Activated naive CD8-positive, alpha-beta T cell treated with anti-CD3 and anti-CD28 coated beads for 36 hours (primary cell): ENCODE measurements at regions not wholly inside any gene's neighbourhood (a gene's known extent, or its start where the extent isn't known, plus 50 kb on each side); places are given as distances from the start of the nearest gene placed in this dataset.

ENCODE experiments used
- DNase-seq: peaks from one replicate; pipeline ENCODE4 v3.0.0; 2021
- H3K27ac Mint-ChIP-seq: one replicate; pipeline ENCODE4 v1.8.0; 2022; ENCODE audit warnings: mild to moderate bottlenecking, moderate library complexity, mixed read lengths
- H3K27me3 Mint-ChIP-seq: one replicate; pipeline ENCODE4 v1.8.0; 2022; ENCODE audit warnings: mild to moderate bottlenecking, mixed read lengths
- H3K36me3 Mint-ChIP-seq: one replicate; pipeline ENCODE4 v1.8.0; 2021; ENCODE audit warnings: mild to moderate bottlenecking, mixed read lengths
- H3K4me1 Mint-ChIP-seq: one replicate; pipeline ENCODE4 v1.8.0; 2021; ENCODE audit warnings: mixed read lengths
- H3K4me3 Mint-ChIP-seq: one replicate; pipeline ENCODE4 v1.8.0; 2022; ENCODE audit warnings: mild to moderate bottlenecking, moderate library complexity, mixed read lengths
- H3K9me3 Mint-ChIP-seq: one replicate; pipeline ENCODE4 v1.8.0; 2022; ENCODE audit warnings: mixed read lengths

- no peaks in the 10 kb centered on the region for H3K9me3 Mint-ChIP-seq
- peaks cover 1% of the 10 kb centered on the region for H3K36me3 Mint-ChIP-seq
- no peaks in the 10 kb centered on the region for H3K4me1 Mint-ChIP-seq
- H3K27me3 Mint-ChIP-seq = no peaks in the 10 kb centered on the region
- DNase-seq = no peak
- no peak overlapping the region for H3K27ac Mint-ChIP-seq
- no peak overlapping the region for H3K4me3 Mint-ChIP-seq
These were observed 942.9 kb upstream of the LRRN3 start for GRCh38 chr7:110148054-110148453.

GRCh38 chr7:110153222-110153621, 937.7 kb upstream of the LRRN3 start:
- peaks cover 4% of the 10 kb centered on the region for H3K27me3 Mint-ChIP-seq
- H3K27ac Mint-ChIP-seq = no peak overlapping the region
- H3K4me3 Mint-ChIP-seq = no peak overlapping the region
- no peaks in the 10 kb centered on the region for H3K9me3 Mint-ChIP-seq
- DNase-seq = no peak
- H3K4me1 Mint-ChIP-seq = no peaks in the 10 kb centered on the region
- peaks cover 1% of the 10 kb centered on the region for H3K36me3 Mint-ChIP-seq

GRCh38 chr7:110156511-110156910, 934.4 kb upstream of the LRRN3 start:
- H3K27me3 Mint-ChIP-seq = peaks cover 4% of the 10 kb centered on the region
- no peaks in the 10 kb centered on the region for H3K9me3 Mint-ChIP-seq
- no peaks in the 10 kb centered on the region for H3K4me1 Mint-ChIP-seq
- H3K27ac Mint-ChIP-seq = no peak overlapping the region
- H3K36me3 Mint-ChIP-seq = no peaks in the 10 kb centered on the region
- H3K4me3 Mint-ChIP-seq = no peak overlapping the region
- no peak for DNase-seq

GRCh38 chr7:110157631-110158362, 933.1 kb upstream of the LRRN3 start:
- DNase-seq = no peak
- H3K4me1 Mint-ChIP-seq = no peaks in the 10 kb centered on the region
- no peak overlapping the region for H3K27ac Mint-ChIP-seq
- H3K27me3 Mint-ChIP-seq = peaks cover 4% of the 10 kb centered on the region
- no peak overlapping the region for H3K4me3 Mint-ChIP-seq
- H3K36me3 Mint-ChIP-seq = no peaks in the 10 kb centered on the region
- no peaks in the 10 kb centered on the region for H3K9me3 Mint-ChIP-seq

GRCh38 chr7:110168010-110168409, 922.9 kb upstream of the LRRN3 start:
- Mint-ChIP-seq H3K36me3 (no peaks in the 10 kb centered on the region), H3K9me3 (no peaks in the 10 kb centered on the region), H3K27me3 (no peaks in the 10 kb centered on the region), H3K4me1 (no peaks in the 10 kb centered on the region), H3K4me3 (no peak overlapping the region), H3K27ac (no peak overlapping the region)
- no peak for DNase-seq

- no peaks in the 10 kb centered on the region for H3K4me1 Mint-ChIP-seq
- H3K9me3 Mint-ChIP-seq = no peaks in the 10 kb centered on the region
- no peak for DNase-seq
- H3K27ac Mint-ChIP-seq = no peak overlapping the region
- H3K27me3 Mint-ChIP-seq = no peaks in the 10 kb centered on the region
- H3K4me3 Mint-ChIP-seq = no peak overlapping the region
- no peaks in the 10 kb centered on the region for H3K36me3 Mint-ChIP-seq
These were observed 920.1 kb upstream of the LRRN3 start for GRCh38 chr7:110170841-110171240.

- Mint-ChIP-seq H3K27ac (no peak overlapping the region), H3K4me1 (peaks cover 4% of the 10 kb centered on the region), H3K36me3 (no peaks in the 10 kb centered on the region), H3K27me3 (no peaks in the 10 kb centered on the region), H3K9me3 (peaks cover 2% of the 10 kb centered on the region), H3K4me3 (no peak overlapping the region)
- no peak for DNase-seq
These were observed 913.5 kb upstream of the LRRN3 start for GRCh38 chr7:110177463-110177862.

GRCh38 chr7:110179037-110179436, 911.9 kb upstream of the LRRN3 start:
- DNase-seq = no peak
- Mint-ChIP-seq H3K36me3 (no peaks in the 10 kb centered on the region), H3K27me3 (no peaks in the 10 kb centered on the region), H3K4me1 (peaks cover 4% of the 10 kb centered on the region), H3K9me3 (peaks cover 2% of the 10 kb centered on the region), H3K4me3 (no peak overlapping the region), H3K27ac (no peak overlapping the region)

- no peaks in the 10 kb centered on the region for H3K36me3 Mint-ChIP-seq
- no peak overlapping the region for H3K27ac Mint-ChIP-seq
- H3K27me3 Mint-ChIP-seq = no peaks in the 10 kb centered on the region
- H3K4me1 Mint-ChIP-seq = peaks cover 4% of the 10 kb centered on the region
- H3K9me3 Mint-ChIP-seq = peaks cover 3% of the 10 kb centered on the region
- no peak for DNase-seq
- no peak overlapping the region for H3K4me3 Mint-ChIP-seq
These were observed 909.2 kb upstream of the LRRN3 start for GRCh38 chr7:110181768-110182167.

- H3K36me3 Mint-ChIP-seq = no peaks in the 10 kb centered on the region
- H3K4me3 Mint-ChIP-seq = no peak overlapping the region
- H3K27ac Mint-ChIP-seq = no peak overlapping the region
- no peak for DNase-seq
- H3K9me3 Mint-ChIP-seq = peaks cover 8% of the 10 kb centered on the region
- H3K27me3 Mint-ChIP-seq = no peaks in the 10 kb centered on the region
- no peaks in the 10 kb centered on the region for H3K4me1 Mint-ChIP-seq
These were observed 904.6 kb upstream of the LRRN3 start for GRCh38 chr7:110186334-110186733.

GRCh38 chr7:110187877-110188554, 902.9 kb upstream of the LRRN3 start:
- Mint-ChIP-seq H3K36me3 (no peaks in the 10 kb centered on the region), H3K4me3 (no peak overlapping the region), H3K4me1 (no peaks in the 10 kb centered on the region), H3K9me3 (peaks cover 8% of the 10 kb centered on the region), H3K27ac (no peak overlapping the region), H3K27me3 (no peaks in the 10 kb centered on the region)
- no peak for DNase-seq

GRCh38 chr7:110204527-110204926, 886.4 kb upstream of the LRRN3 start:
- Mint-ChIP-seq H3K27me3 (no peaks in the 10 kb centered on the region), H3K9me3 (no peaks in the 10 kb centered on the region), H3K27ac (no peak overlapping the region), H3K4me3 (no peak overlapping the region), H3K4me1 (no peaks in the 10 kb centered on the region), H3K36me3 (no peaks in the 10 kb centered on the region)
- DNase-seq = no peak

- Mint-ChIP-seq H3K4me1 (no peaks in the 10 kb centered on the region), H3K27ac (no peak overlapping the region), H3K36me3 (no peaks in the 10 kb centered on the region), H3K9me3 (no peaks in the 10 kb centered on the region), H3K27me3 (no peaks in the 10 kb centered on the region), H3K4me3 (no peak overlapping the region)
- no peak for DNase-seq
These were observed 885.0 kb upstream of the LRRN3 start for GRCh38 chr7:110205899-110206298.

GRCh38 chr7:110209884-110210283, 881.0 kb upstream of the LRRN3 start:
- Mint-ChIP-seq H3K9me3 (peaks cover 7% of the 10 kb centered on the region), H3K27me3 (no peaks in the 10 kb centered on the region), H3K4me3 (no peak overlapping the region)

GRCh38 chr7:110210941-110211608, 879.9 kb upstream of the LRRN3 start:
- no peaks in the 10 kb centered on the region for H3K36me3 Mint-ChIP-seq
- H3K4me1 Mint-ChIP-seq = no peaks in the 10 kb centered on the region
- DNase-seq = no peak
- H3K9me3 Mint-ChIP-seq = peaks cover 9% of the 10 kb centered on the region
- H3K4me3 Mint-ChIP-seq = no peak overlapping the region
- no peaks in the 10 kb centered on the region for H3K27me3 Mint-ChIP-seq
- H3K27ac Mint-ChIP-seq = no peak overlapping the region

More at GRCh38 chr7:110209884-110210283, 881.0 kb upstream of the LRRN3 start:
- Mint-ChIP-seq H3K36me3 (no peaks in the 10 kb centered on the region), H3K4me1 (no peaks in the 10 kb centered on the region), H3K27ac (no peak overlapping the region)
- DNase-seq = no peak
